Glutamatergic neuron (in vitro differentiated cells): ENCODE measurements at regions not wholly inside any gene's neighbourhood (a gene's known extent, or its start where the extent isn't known, plus 50 kb on each side); places are given as distances from the start of the nearest gene placed in this dataset.
"Not testable (repeated sequence)": the region's sequence is repeated elsewhere in the genome, so short reads cannot be mapped to it uniquely, and the experiment has no call there.

Experiments used
- DNase-seq: peaks from one replicate; pipeline ENCODE4 v3.0.0; 2022
- H3K27ac Mint-ChIP-seq: one replicate; pipeline ENCODE4 v1.8.0; 2020; ENCODE audit warnings: mild to moderate bottlenecking, mixed read lengths, inconsistent platforms; ENCODE audit not compliant: unreplicated experiment
- H3K27me3 Mint-ChIP-seq: one replicate; pipeline ENCODE4 v1.8.0; 2020; ENCODE audit warnings: mild to moderate bottlenecking, moderate library complexity, mixed read lengths, inconsistent platforms; ENCODE audit not compliant: unreplicated experiment
- H3K36me3 Mint-ChIP-seq: one replicate; pipeline ENCODE4 v1.8.0; 2020; ENCODE audit warnings: mild to moderate bottlenecking, mixed read lengths, inconsistent platforms; ENCODE audit not compliant: unreplicated experiment
- H3K4me1 Mint-ChIP-seq: one replicate; pipeline ENCODE4 v1.8.0; 2020; ENCODE audit warnings: mild to moderate bottlenecking, low read depth, mixed read lengths, inconsistent platforms; ENCODE audit not compliant: unreplicated experiment
- H3K4me3 Mint-ChIP-seq: one replicate; pipeline ENCODE4 v1.8.0; 2020; ENCODE audit warnings: mild to moderate bottlenecking, mixed read lengths, inconsistent platforms; ENCODE audit not compliant: unreplicated experiment
- H3K9me3 Mint-ChIP-seq: one replicate; pipeline ENCODE4 v1.8.0; 2020; ENCODE audit warnings: mild to moderate bottlenecking, moderate library complexity, mixed read lengths, inconsistent platforms; ENCODE audit not compliant: unreplicated experiment
- CTCF ChIP-seq: fragments of 200-600 bp; sonication (generic); IDR thresholded peaks from one replicate; pipeline ENCODE4 v1.5.0; 2021; ENCODE audit not compliant: partially characterized antibody, unreplicated experiment

- Mint-ChIP-seq H3K27me3 (no peaks in the 10 kb centered on the region), H3K4me1 (no peaks in the 10 kb centered on the region), H3K9me3 (no peaks in the 10 kb centered on the region), H3K27ac (no peak overlapping the region), H3K36me3 (no peaks in the 10 kb centered on the region), H3K4me3 (no peak overlapping the region)
- no peak for TF ChIP-seq CTCF
- DNase-seq: no peak
Measured at GRCh38 chr4:160745126-160745525, 1418.7 kb downstream of the FSTL5 start.

- H3K4me1 Mint-ChIP-seq, H3K36me3 Mint-ChIP-seq, DNase-seq, H3K27me3 Mint-ChIP-seq, H3K9me3 Mint-ChIP-seq, H3K27ac Mint-ChIP-seq, H3K4me3 Mint-ChIP-seq: not testable (repeated sequence)
Measured at GRCh38 chr4:160746585-160746984, 1417.2 kb downstream of the FSTL5 start.

GRCh38 chr4:160772668-160773067, 1391.1 kb downstream of the FSTL5 start:
- Mint-ChIP-seq H3K27me3 (no peaks in the 10 kb centered on the region), H3K9me3 (no peaks in the 10 kb centered on the region), H3K4me3 (no peak overlapping the region), H3K27ac (no peak overlapping the region), H3K4me1 (no peaks in the 10 kb centered on the region), H3K36me3 (no peaks in the 10 kb centered on the region)
- DNase-seq: no peak
- no peak for TF ChIP-seq CTCF

GRCh38 chr4:160795216-160795615, 1368.6 kb downstream of the FSTL5 start:
- H3K36me3 Mint-ChIP-seq: peaks cover 13% of the 10 kb centered on the region
- no peaks in the 10 kb centered on the region for H3K27me3 Mint-ChIP-seq
- no peak overlapping the region for H3K27ac Mint-ChIP-seq
- H3K4me1 Mint-ChIP-seq: no peaks in the 10 kb centered on the region
- H3K9me3 Mint-ChIP-seq: peaks cover 5% of the 10 kb centered on the region
- no peak for TF ChIP-seq CTCF
- DNase-seq: no peak
- H3K4me3 Mint-ChIP-seq: no peak overlapping the region

GRCh38 chr4:160808174-160808573, 1355.6 kb downstream of the FSTL5 start:
- TF ChIP-seq CTCF: peak; percentile 32
- no peaks in the 10 kb centered on the region for H3K36me3 Mint-ChIP-seq
- H3K27me3 Mint-ChIP-seq: no peaks in the 10 kb centered on the region
- DNase-seq: no peak
- no peaks in the 10 kb centered on the region for H3K9me3 Mint-ChIP-seq
- no peak overlapping the region for H3K4me3 Mint-ChIP-seq
- H3K27ac Mint-ChIP-seq: no peak overlapping the region
- H3K4me1 Mint-ChIP-seq: no peaks in the 10 kb centered on the region

- no peaks in the 10 kb centered on the region for H3K4me1 Mint-ChIP-seq
- H3K4me3 Mint-ChIP-seq: no peak overlapping the region
- no peak for TF ChIP-seq CTCF
- H3K27me3 Mint-ChIP-seq: no peaks in the 10 kb centered on the region
- no peak overlapping the region for H3K27ac Mint-ChIP-seq
- H3K9me3 Mint-ChIP-seq: no peaks in the 10 kb centered on the region
- DNase-seq: no peak
- no peaks in the 10 kb centered on the region for H3K36me3 Mint-ChIP-seq
Measured at GRCh38 chr4:160809576-160809975, 1354.2 kb downstream of the FSTL5 start.
